Loucy (cell line): ENCODE measurements at regions not wholly inside any gene's neighbourhood (a gene's known extent, or its start where the extent isn't known, plus 50 kb on each side); places are given as distances from the start of the nearest gene placed in this dataset.

Experiments
- CTCF ChIP-seq: fragments of 200-600 bp; sonication (generic); conservative IDR thresholded peaks from 2 replicates; pipeline ENCODE4 v1.5.1; 2014; ENCODE audit warnings: mild to moderate bottlenecking, antibody characterized with exemption, low read length
- EZH2phosphoT487 ChIP-seq: fragments of 200-600 bp; IDR thresholded peaks from 2 replicates; pipeline ENCODE4 v1.6.1; 2018; ENCODE audit warnings: antibody characterized with exemption, mild to moderate bottlenecking, moderate library complexity, borderline replicate concordance

- no peak for TF ChIP-seq CTCF
- TF ChIP-seq EZH2phosphoT487, result no peak
Measured at GRCh38 chr13:109667056-109667455, 119.3 kb downstream of the IRS2 start.
